ENCODE measurements at regions not wholly inside any gene's neighbourhood (a gene's known extent, or its start where the extent isn't known, plus 50 kb on each side); places are given as distances from the start of the nearest gene placed in this dataset.
"Not testable (repeated sequence)": the region's sequence is repeated elsewhere in the genome, so short reads cannot be mapped to it uniquely, and the experiment has no call there.

- Mint-ChIP-seq H3K27me3 (peaks cover 30% of the 10 kb centered on the region), H3K4me3 (no peak overlapping the region), H3K4me1 (ENCODE audit: low read depth) (no peaks in the 10 kb centered on the region), H3K36me3 (ENCODE audit: low read depth) (no peaks in the 10 kb centered on the region), H3K27ac (no peak overlapping the region), H3K9me3 (no peaks in the 10 kb centered on the region)
- Histone ChIP-seq H3K27me3 (ENCODE audit: control insufficient read depth in 1 of 2, insufficient read depth in 2 of 2, low read length in 2 of 2) (peaks cover 7 to 11% of the 10 kb centered on the region in 2 experiments), H3K4me3 (ENCODE audit: low read length) (no peak overlapping the region), H3K4me1 (ENCODE audit: insufficient read depth, low read length) (no peaks in the 10 kb centered on the region), H3K27ac (ENCODE audit: low read depth in 1 of 2, low read length in 2 of 2) (no peak overlapping the region), H3K36me3 (ENCODE audit: insufficient read depth, low read length) (no peaks in the 10 kb centered on the region), H3K9me3 (ENCODE audit: control insufficient read depth in 1 of 2, insufficient read depth in 1 of 2, low read length in 2 of 2) (no peaks in the 10 kb centered on the region)
- DNase-seq (no peak), ATAC-seq (ENCODE audit: poor library complexity) (no peak)
- intact Hi-C loops (cut with DNase I, micrococcal nuclease) = no loop called here
- ChIA-PET POLR2A (no interaction called here), CTCF (no interaction called here)
- TF ChIP-seq CTCF (IDR thresholded peaks at IDR 0.05) = no peak
Observed at GRCh38 chr2:15822151-15823044, 118.0 kb upstream of the MYCN start.

GRCh38 chr2:15823459-15824396, 116.6 kb upstream of the MYCN start:
- ATAC-seq (ENCODE audit: poor library complexity) (no peak), DNase-seq (no peak)
- TF ChIP-seq CTCF (IDR thresholded peaks at IDR 0.05) = no peak
- Histone ChIP-seq H3K4me3 (ENCODE audit: low read length) (no peak overlapping the region), H3K36me3 (ENCODE audit: insufficient read depth, low read length) (no peaks in the 10 kb centered on the region), H3K27me3 (ENCODE audit: control insufficient read depth in 1 of 2, insufficient read depth in 2 of 2, low read length in 2 of 2) (no peaks in the 10 kb centered on the region), H3K4me1 (ENCODE audit: insufficient read depth, low read length) (no peaks in the 10 kb centered on the region), H3K27ac (ENCODE audit: low read depth in 1 of 2, low read length in 2 of 2) (no peak overlapping the region), H3K9me3 (ENCODE audit: control insufficient read depth in 1 of 2, insufficient read depth in 1 of 2, low read length in 2 of 2) (no peaks in the 10 kb centered on the region)
- intact Hi-C loops (cut with DNase I, micrococcal nuclease) = no loop called here
- Mint-ChIP-seq H3K4me1 (ENCODE audit: low read depth) (no peaks in the 10 kb centered on the region), H3K36me3 (ENCODE audit: low read depth) (no peaks in the 10 kb centered on the region), H3K27ac (no peak overlapping the region), H3K27me3 (peaks cover 16% of the 10 kb centered on the region), H3K4me3 (no peak overlapping the region), H3K9me3 (no peaks in the 10 kb centered on the region)
- ChIA-PET CTCF (no interaction called here), POLR2A (no interaction called here)

GRCh38 chr2:15824467-15824866, 115.9 kb upstream of the MYCN start:
- H3K4me1 ChIP-seq (ENCODE audit: insufficient read depth, low read length); H3K4me1 Mint-ChIP-seq (ENCODE audit: low read depth); H3K9me3 Mint-ChIP-seq; CTCF ChIA-PET; H3K4me3 Mint-ChIP-seq; H3K4me3 ChIP-seq (ENCODE audit: low read length); H3K27me3 ChIP-seq (ENCODE audit: control insufficient read depth in 1 of 2, insufficient read depth in 2 of 2, low read length in 2 of 2); H3K27ac Mint-ChIP-seq; POLR2A ChIA-PET; H3K36me3 ChIP-seq (ENCODE audit: insufficient read depth, low read length); ATAC-seq (ENCODE audit: poor library complexity); H3K27ac ChIP-seq (ENCODE audit: low read depth in 1 of 2, low read length in 2 of 2); intact Hi-C loops (cut with DNase I, micrococcal nuclease); H3K36me3 Mint-ChIP-seq (ENCODE audit: low read depth); DNase-seq; H3K9me3 ChIP-seq (ENCODE audit: control insufficient read depth in 1 of 2, insufficient read depth in 1 of 2, low read length in 2 of 2): not testable (repeated sequence)
- peaks cover 11% of the 10 kb centered on the region for H3K27me3 Mint-ChIP-seq
